A673 (cell line): ENCODE measurements at regions not wholly inside any gene's neighbourhood (a gene's known extent, or its start where the extent isn't known, plus 50 kb on each side); places are given as distances from the start of the nearest gene placed in this dataset.

Experiments
- CTCF ChIP-seq: fragments of 300-800, 200-600 bp; sonication (generic); conservative IDR thresholded peaks from 2 replicates; pipeline ENCODE4 v1.5.1; 2017; ENCODE audit warnings: low read depth, mild to moderate bottlenecking, antibody characterized with exemption, low read length, moderate library complexity, mixed read lengths
- EZH2 ChIP-seq: fragments of 200-600 bp; sonication (generic); IDR thresholded peaks from 2 replicates; pipeline ENCODE4 v1.6.1; 2017; ENCODE audit warnings: borderline replicate concordance, low read depth, mild to moderate bottlenecking, mixed read lengths, antibody characterized with exemption, low read length; ENCODE audit not compliant: poor library complexity, severe bottlenecking

- TF ChIP-seq CTCF: no peak
- TF ChIP-seq EZH2: no peak
These were observed 397.5 kb downstream of the COG6 start for GRCh38 chr13:40052954-40053353.
